ENCODE measurements at regions not wholly inside any gene's neighbourhood (a gene's known extent, or its start where the extent isn't known, plus 50 kb on each side); places are given as distances from the start of the nearest gene placed in this dataset.
A peak's percentile ranks its signal among the peaks of the same experiment; 100 is the strongest.
"Not testable (repeated sequence)": the region's sequence is repeated elsewhere in the genome, so short reads cannot be mapped to it uniquely, and the experiment has no call there.

DNA sequence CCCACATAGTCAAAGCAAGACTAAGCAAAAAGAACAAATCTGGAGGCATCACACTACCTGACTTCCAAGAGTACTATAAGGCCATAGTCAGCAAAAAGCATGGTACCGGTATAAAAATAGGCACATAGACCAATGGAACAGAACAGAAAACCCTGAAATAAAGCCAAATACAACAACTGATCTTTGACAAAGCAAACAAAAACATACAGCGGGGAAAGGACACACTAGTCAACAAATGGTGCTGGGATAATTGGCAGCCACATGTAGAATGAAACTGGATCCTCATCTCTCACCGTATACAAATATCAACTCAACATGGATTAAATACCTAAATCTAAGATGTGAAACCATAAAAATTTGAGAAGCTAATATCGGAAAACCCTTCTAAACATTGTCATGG is 819.3 kb upstream of the FRG1 start:
- ATAC-seq = no peak
- POLR2A ChIA-PET = no interaction called here
- Mint-ChIP-seq H3K36me3 (ENCODE audit: low read depth) (no peaks in the 10 kb centered on the region), H3K9me3 (ENCODE audit: low read depth) (peaks cover 8% of the 10 kb centered on the region), H3K27me3 (no peaks in the 10 kb centered on the region), H3K4me3 (no peak overlapping the region), H3K4me1 (no peaks in the 10 kb centered on the region), H3K27ac (no peak overlapping the region)
- intact Hi-C loops (cut with DNase I, micrococcal nuclease) = no loop called here
- DNase-seq = no peak
- CTCF ChIA-PET = no interaction called here

DNA sequence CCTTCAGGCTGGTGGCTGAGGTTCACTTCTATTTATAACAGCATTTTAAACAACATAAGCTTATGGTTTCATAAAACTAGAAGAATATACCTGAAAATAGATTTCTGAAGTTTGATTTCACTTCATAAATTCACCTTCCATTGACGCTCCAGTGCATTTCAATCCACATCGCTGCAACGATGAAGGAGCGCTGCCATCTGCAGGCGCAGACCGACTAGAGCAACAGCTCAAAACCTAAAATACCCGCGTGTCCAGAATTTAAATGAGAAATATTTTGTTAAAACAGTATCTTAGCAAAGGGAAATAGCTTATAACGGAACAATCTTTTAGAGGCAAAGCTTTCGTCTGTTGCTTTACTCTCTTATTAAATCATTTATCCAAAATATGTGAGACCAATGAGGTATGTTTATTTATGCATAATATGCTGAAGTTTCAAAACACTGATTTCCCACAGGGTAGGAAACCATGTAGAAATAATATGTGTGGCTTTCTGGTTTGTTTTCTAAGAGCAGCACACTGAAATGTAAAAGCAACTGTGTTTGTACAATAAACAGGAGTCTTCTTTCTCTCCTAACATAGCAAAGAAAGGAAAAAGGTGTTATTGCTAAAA is 816.4 kb upstream of the FRG1 start:
- Mint-ChIP-seq H3K4me1 (no peaks in the 10 kb centered on the region), H3K4me3 (no peak overlapping the region), H3K27me3 (no peaks in the 10 kb centered on the region), H3K9me3 (ENCODE audit: low read depth) (peaks cover 13% of the 10 kb centered on the region), H3K27ac (no peak overlapping the region), H3K36me3 (ENCODE audit: low read depth) (no peaks in the 10 kb centered on the region)
- ChIA-PET POLR2A (no interaction called here), CTCF (no interaction called here)
- ATAC-seq = no peak
- peak; percentile 13 for DNase-seq
- intact Hi-C loops (cut with DNase I, micrococcal nuclease) = no loop called here

DNA sequence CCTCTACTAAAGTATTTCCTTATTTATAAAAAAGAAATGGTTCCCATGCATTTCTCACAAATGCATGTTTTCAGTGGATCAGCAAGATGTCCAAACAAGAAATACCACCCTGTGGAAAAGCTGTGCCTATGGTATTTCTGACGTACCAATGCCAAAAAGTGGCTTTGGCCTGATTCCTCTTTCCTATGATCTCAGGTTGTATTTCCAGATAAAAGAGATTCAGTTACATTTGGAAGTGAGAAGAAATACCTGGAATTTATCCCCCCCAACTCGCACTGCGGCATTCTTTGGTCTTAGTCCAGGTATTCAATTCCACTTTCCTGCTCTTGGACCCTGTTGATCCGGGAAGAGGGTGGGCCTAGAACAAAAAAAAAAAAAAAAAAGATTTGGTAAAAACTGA is 815.9 kb upstream of the FRG1 start:
- H3K36me3 Mint-ChIP-seq (ENCODE audit: low read depth) = no peaks in the 10 kb centered on the region
- ATAC-seq (no peak), DNase-seq (no peak)
- H3K27ac Mint-ChIP-seq = no peak overlapping the region
- ChIA-PET POLR2A (no interaction called here), CTCF (interaction anchor here (0.6 kb wide), 1 partner anchor 374 kb away, joined by 3 read pairs; no protein-coding TSS in a partner anchor)
- H3K27me3 Mint-ChIP-seq = no peaks in the 10 kb centered on the region
- H3K4me1 Mint-ChIP-seq = no peaks in the 10 kb centered on the region
- H3K4me3 Mint-ChIP-seq = no peak overlapping the region
- intact Hi-C loops (cut with DNase I, micrococcal nuclease) = loop anchor here in 1 of 2 experiments (5.0 kb wide), 1 partner anchor 1517 kb away; no protein-coding TSS in a partner anchor
- H3K9me3 Mint-ChIP-seq (ENCODE audit: low read depth) = peaks cover 10% of the 10 kb centered on the region

DNA sequence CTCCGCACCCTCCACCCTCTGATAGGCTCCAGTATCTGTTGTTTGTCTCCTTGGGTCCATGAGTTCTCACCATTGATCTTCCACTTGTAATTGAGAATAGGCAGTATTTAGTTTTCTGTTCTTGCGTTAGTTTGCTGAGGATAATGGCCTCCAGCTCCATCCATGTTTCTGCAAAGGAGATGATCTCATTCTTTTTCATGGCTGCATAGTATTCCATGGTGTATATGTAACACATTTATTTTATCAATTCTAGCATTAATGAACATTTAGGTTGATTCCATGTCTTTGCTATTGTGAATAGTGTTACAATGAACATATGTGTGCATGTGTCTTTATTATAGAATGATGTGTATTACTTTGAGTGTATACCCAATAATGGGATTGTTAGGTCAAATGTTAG is 814.6 kb upstream of the FRG1 start:
- Mint-ChIP-seq H3K36me3 (ENCODE audit: low read depth) (no peaks in the 10 kb centered on the region), H3K27me3 (no peaks in the 10 kb centered on the region), H3K4me3 (no peak overlapping the region), H3K27ac (no peak overlapping the region), H3K4me1 (no peaks in the 10 kb centered on the region), H3K9me3 (ENCODE audit: low read depth) (peaks cover 7% of the 10 kb centered on the region)
- DNase-seq = no peak
- no peak for ATAC-seq
- POLR2A ChIA-PET = no interaction called here
- CTCF ChIA-PET = no interaction called here
- intact Hi-C loops (cut with DNase I, micrococcal nuclease) = loop anchor here in 1 of 2 experiments (5.0 kb wide), 1 partner anchor 1519 kb away; no protein-coding TSS in a partner anchor

DNA sequence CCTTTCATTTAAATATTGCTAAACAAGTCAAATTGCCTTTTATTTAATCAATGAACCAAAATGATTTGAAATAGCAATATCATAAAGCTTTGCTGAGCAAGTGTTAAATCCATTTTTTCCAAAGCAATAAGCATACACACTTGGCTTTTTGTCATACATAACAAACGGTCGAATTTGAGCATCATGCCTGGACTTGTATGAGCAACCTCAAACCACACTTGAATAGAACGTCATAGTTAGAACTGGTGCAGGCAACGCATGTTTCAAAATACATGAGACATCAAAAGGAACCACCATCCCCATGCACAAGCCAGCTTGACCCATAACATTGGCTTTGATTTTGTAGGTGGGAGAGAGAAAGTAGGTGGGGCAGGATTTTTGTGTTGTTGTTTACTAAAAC is 812.3 kb upstream of the FRG1 start:
- Mint-ChIP-seq H3K4me3 (no peak overlapping the region), H3K4me1 (no peaks in the 10 kb centered on the region), H3K27me3 (no peaks in the 10 kb centered on the region), H3K36me3 (ENCODE audit: low read depth) (no peaks in the 10 kb centered on the region), H3K9me3 (ENCODE audit: low read depth) (peaks cover 7% of the 10 kb centered on the region), H3K27ac (no peak overlapping the region)
- DNase-seq (no peak), ATAC-seq (no peak)
- intact Hi-C loops (cut with DNase I, micrococcal nuclease) = loop anchor here in 1 of 2 experiments (5.0 kb wide), 1 partner anchor 1521 kb away; no protein-coding TSS in a partner anchor
- CTCF ChIA-PET = interaction anchor here (0.6 kb wide), 1 partner anchor 1568 kb away, joined by 3 read pairs; no protein-coding TSS in a partner anchor
- POLR2A ChIA-PET = no interaction called here

DNA sequence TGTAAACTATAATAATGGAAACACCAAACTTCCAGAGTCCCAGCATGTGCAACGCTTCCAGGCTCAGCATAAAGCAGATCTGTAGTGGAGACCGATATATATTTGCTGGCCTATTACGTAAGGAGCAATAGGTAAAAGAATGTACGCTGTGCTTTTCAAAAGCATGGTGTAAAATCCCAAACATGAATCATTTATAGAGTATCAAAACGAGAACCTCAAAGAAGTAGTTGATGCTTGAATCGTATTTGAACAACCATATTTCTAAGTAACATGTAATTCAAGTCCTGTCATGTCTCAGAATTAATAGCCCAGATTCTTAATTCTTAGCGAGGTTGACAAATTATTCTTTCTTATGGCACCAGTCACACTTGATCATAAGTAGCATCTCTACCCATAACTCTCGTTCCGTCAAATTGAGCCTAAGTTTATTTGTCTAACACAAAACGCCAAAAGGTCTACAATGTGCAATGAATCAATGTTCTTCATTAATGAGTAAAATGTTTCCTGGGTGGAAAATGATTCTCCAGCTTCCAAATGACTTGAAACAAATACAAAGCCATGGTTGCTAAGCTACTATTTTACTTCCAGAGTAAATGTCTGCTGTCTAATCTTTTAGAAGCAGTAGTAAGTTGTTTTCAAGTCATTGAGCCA is 811.5 kb upstream of the FRG1 start:
- no peaks in the 10 kb centered on the region for H3K27me3 Mint-ChIP-seq
- H3K4me1 Mint-ChIP-seq = no peaks in the 10 kb centered on the region
- DNase-seq = no peak
- no peaks in the 10 kb centered on the region for H3K36me3 Mint-ChIP-seq (ENCODE audit: low read depth)
- peaks cover 7% of the 10 kb centered on the region for H3K9me3 Mint-ChIP-seq (ENCODE audit: low read depth)
- CTCF ChIA-PET = interaction anchor here (0.6 kb wide), 1 partner anchor 1569 kb away, joined by 3 read pairs; no protein-coding TSS in a partner anchor
- no peak overlapping the region for H3K4me3 Mint-ChIP-seq
- H3K27ac Mint-ChIP-seq = no peak overlapping the region
- POLR2A ChIA-PET = no interaction called here
- ATAC-seq = no peak
- intact Hi-C loops (cut with DNase I, micrococcal nuclease) = loop anchor here in 1 of 2 experiments (5.0 kb wide), 1 partner anchor 1522 kb away; no protein-coding TSS in a partner anchor

DNA sequence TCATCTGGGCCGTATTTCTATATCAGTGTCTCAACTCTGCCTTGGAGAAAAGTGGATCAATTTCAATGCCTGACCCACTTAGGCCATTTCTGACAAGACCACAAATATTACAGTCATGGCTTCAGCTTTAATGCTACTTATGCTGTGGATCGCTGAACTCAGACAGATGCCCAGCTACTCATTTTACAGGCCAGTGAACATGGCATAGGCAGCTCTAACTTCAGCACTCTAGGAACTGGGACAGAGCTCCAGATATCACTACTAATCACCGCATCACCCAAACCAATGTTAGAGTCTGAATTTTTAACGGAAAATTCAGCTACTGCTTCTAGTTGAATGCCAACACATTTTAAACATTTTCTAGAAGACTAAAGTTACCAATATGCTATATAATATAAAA is 809.6 kb upstream of the FRG1 start:
- Mint-ChIP-seq H3K36me3 (ENCODE audit: low read depth) (no peaks in the 10 kb centered on the region), H3K9me3 (ENCODE audit: low read depth) (peaks cover 5% of the 10 kb centered on the region), H3K27me3 (no peaks in the 10 kb centered on the region), H3K4me3 (no peak overlapping the region), H3K4me1 (no peaks in the 10 kb centered on the region), H3K27ac (no peak overlapping the region)
- ChIA-PET POLR2A (no interaction called here), CTCF (no interaction called here)
- ATAC-seq = no peak
- intact Hi-C loops (cut with DNase I, micrococcal nuclease) = no loop called here
- no peak for DNase-seq

DNA sequence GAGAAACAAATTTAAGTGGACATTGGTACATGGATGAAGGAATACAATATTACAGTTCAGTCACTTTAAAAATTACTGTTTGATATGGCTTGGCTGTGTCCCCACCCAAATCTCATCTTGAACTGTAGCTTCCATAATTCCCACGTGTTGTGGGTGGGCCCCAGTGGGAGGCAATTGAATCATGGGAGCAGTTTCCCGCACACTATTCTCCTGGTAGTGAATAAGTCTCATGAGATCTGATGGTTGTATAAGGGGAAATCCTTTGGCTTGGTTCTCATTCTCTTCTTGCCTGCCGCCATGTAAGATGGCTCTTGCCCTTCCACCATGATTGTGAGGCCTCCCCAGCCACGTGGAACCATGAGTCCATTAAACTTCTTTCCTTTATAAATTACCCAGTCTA is 804.2 kb upstream of the FRG1 start:
- Mint-ChIP-seq H3K4me3 (no peak overlapping the region), H3K27ac (no peak overlapping the region), H3K27me3 (no peaks in the 10 kb centered on the region), H3K4me1 (no peaks in the 10 kb centered on the region), H3K36me3 (ENCODE audit: low read depth) (no peaks in the 10 kb centered on the region), H3K9me3 (ENCODE audit: low read depth) (no peaks in the 10 kb centered on the region)
- intact Hi-C loops (cut with DNase I, micrococcal nuclease) = no loop called here
- CTCF ChIA-PET = no interaction called here
- POLR2A ChIA-PET = no interaction called here
- DNase-seq (no peak), ATAC-seq (no peak)

DNA sequence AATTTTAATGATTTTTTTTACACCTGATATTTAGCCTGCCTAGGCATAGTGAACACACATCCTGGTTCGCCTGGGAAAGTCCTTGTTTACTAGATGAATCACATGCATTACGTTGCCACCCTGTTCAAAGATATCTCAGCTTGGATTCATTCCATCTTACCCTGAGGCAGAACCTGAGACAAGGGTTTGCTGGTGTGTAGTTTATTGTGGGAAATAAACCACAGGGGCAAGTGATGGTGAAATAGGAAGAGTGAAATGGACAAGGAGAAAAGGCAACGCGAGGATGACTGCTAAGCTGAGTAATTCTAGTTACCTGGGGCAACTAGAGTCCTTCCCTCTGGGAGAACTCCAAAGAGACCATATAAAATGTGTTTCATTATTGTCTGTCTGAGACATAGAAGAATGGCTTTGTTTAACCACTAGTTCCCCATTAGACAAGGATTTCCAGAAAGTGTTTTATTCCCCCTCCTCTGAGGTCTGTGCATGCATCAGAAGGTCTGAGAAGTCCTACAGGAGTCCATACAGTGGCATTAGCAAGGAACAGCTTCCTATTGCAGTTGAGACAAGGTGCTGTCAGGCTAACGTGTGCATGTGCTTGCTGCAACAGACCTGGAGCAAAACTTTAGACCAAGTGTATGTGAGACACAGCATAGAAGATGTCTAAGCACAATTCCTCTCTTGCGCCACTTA is 797.3 kb upstream of the FRG1 start:
- ATAC-seq (no peak), DNase-seq (no peak)
- no peaks in the 10 kb centered on the region for H3K27me3 Mint-ChIP-seq
- no peaks in the 10 kb centered on the region for H3K4me1 Mint-ChIP-seq
- H3K4me3 Mint-ChIP-seq = no peak overlapping the region
- CTCF ChIA-PET = no interaction called here
- H3K27ac Mint-ChIP-seq = no peak overlapping the region
- POLR2A ChIA-PET = no interaction called here
- H3K9me3 Mint-ChIP-seq (ENCODE audit: low read depth) = peaks cover 6% of the 10 kb centered on the region
- intact Hi-C loops (cut with DNase I, micrococcal nuclease) = no loop called here
- no peaks in the 10 kb centered on the region for H3K36me3 Mint-ChIP-seq (ENCODE audit: low read depth)

DNA sequence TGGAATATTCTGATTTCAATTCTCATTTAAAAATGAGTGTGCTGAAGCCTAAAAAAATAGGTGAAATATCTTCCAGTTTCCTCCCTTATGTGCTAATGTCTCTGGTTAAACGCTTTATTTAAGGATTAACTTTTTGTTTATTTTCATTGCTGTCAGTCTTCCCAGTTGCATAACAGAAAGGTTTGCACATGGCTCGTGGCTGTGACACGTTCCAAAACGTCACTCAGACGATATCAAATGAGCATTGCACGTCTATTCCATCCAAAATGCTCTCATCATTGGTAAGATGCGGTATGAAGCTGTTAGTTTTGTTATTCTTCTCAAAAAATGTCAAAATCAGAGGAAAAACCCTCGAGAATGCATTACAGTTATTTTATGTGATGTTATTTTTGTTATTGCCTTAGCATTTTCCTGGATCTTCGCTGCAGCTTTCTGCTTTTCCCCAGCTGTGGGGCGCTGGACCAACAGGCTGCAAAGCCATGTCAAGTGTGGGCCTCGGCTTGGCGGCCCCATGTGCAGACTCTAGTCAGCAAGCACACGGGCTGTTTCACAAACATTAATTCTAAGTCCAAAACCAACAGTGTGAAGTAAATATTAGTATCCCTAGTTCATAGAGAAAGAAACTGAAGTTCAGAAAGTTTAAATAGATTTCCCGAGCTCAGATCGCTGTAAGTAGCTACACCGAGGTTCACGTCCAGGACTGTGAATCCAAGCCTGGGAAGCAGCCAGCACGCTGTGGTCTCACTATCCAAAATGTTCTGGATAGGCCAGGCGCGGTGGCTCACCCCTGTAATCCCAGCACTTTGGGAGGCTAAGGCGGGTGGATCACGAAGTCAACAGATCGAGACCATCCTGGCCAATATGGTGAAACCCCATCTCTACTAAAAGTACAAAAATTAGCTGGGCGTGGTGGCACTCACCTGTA is 793.4 kb upstream of the FRG1 start:
- Mint-ChIP-seq H3K36me3 (ENCODE audit: low read depth) (no peaks in the 10 kb centered on the region), H3K4me1 (no peaks in the 10 kb centered on the region), H3K4me3 (no peak overlapping the region), H3K27ac (no peak overlapping the region), H3K27me3 (no peaks in the 10 kb centered on the region), H3K9me3 (ENCODE audit: low read depth) (peaks cover 11% of the 10 kb centered on the region)
- no peak for ATAC-seq
- no peak for DNase-seq
- intact Hi-C loops (cut with DNase I, micrococcal nuclease) = no loop called here
- ChIA-PET CTCF (no interaction called here), POLR2A (no interaction called here)

DNA sequence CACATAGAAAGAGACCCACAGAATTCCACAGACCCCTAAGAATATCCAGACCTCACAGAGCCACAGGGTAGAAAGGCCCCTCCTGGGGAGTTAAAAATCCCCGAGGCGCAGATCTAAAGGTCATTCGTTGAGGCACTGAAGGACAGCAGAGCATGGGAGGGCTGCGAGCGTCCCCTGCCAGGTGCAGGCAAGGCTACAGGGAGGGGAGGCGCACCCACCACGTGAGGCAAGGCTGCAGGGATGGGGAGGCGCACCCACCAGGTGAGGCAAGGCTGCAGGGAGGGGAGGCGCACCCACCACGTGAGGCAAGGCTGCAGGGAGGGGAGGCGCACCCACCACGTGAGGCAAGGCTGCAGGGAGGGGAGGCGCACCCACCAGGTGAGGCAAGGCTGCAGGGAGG is 785.6 kb upstream of the FRG1 start:
- H3K4me1 Mint-ChIP-seq; intact Hi-C loops (cut with DNase I, micrococcal nuclease); H3K27ac Mint-ChIP-seq; H3K27me3 Mint-ChIP-seq; CTCF ChIA-PET; H3K4me3 Mint-ChIP-seq; ATAC-seq; POLR2A ChIA-PET; H3K9me3 Mint-ChIP-seq (ENCODE audit: low read depth); H3K36me3 Mint-ChIP-seq (ENCODE audit: low read depth); DNase-seq: not testable (repeated sequence)
